K562 (cell line): ENCODE measurements at regions not wholly inside any gene's neighbourhood (a gene's known extent, or its start where the extent isn't known, plus 50 kb on each side); places are given as distances from the start of the nearest gene placed in this dataset.

ENCODE experiments used
- ATAC-seq: fragments of 200-7000 bp; cut with Tn5 transposase; 3 replicates; pipeline ENCODE4 v1.9.1; 2020; ENCODE audit warnings: moderate library complexity
- BruUV-seq: library from RNA; stranded (reverse); fragments of 400-500 nt; replicated peaks from 2 replicates; lab custom pipeline; 2021; lab: Mats Ljungman, UMichigan
- CTCF ChIA-PET: fragments of 300-600 bp; formaldehyde crosslinking; extraction: SDS; loops from one replicate; lab custom pipeline; 2021; ENCODE audit warnings: low intra/inter-chr PET ratio; lab: Yijun Ruan, JAX
- POLR2A ChIA-PET: fragments of 300-600, 350-650 bp; sonication (Branson Sonifier 250); formaldehyde crosslinking; extraction: SDS; loops from one replicate; lab custom pipeline; 2021; ENCODE audit warnings: antibody characterized with exemption, inconsistent platforms; lab: Yijun Ruan, JAX
- DNase-seq, 4 experiments: peaks; one replicate each; pipeline versions ENCODE4 v3.0.0 to v3.0.0-alpha.2; 2011 to 2018; ENCODE audit warnings: low spot score in 3 of 4, mixed read lengths in 3 of 4; ENCODE audit errors: extremely low read depth in 1 of 4
- FAIRE-seq: peaks from 2 replicates; lab custom pipeline; 2011; peaks lifted over from hg19 to GRCh38; lab: Jason Lieb, UNC
- H2AFZ ChIP-seq: 2 replicates; pipeline ENCODE4 v1.6.0; 2011; ENCODE audit warnings: low read depth, low read length, control low read depth, inconsistent platforms
- H3K27ac ChIP-seq: fragments of 200-600 bp; 3 replicates; pipeline ENCODE4 v1.8.0; 2011; ENCODE audit warnings: low read depth, mild to moderate bottlenecking, control low read depth, inconsistent platforms, low read length, moderate library complexity, mixed read lengths; ENCODE audit errors: extremely low read depth
- H3K27me3 ChIP-seq, 2 experiments: fragments of 300-600 bp in 1 of 2; 2 replicates in 1 of 2; 3 replicates in 1 of 2; pipeline versions ENCODE4 v1.6.0 to v1.8.0; 2011; ENCODE audit warnings: inconsistent platforms in 2 of 2, low read length in 2 of 2, mild to moderate bottlenecking in 1 of 2, mixed read lengths in 1 of 2, moderate library complexity in 1 of 2; ENCODE audit not compliant: control insufficient read depth in 2 of 2, insufficient read depth in 2 of 2
- H3K36me3 ChIP-seq: fragments of 300-600 bp; 3 replicates; pipeline ENCODE4 v1.8.0; 2011; ENCODE audit warnings: mild to moderate bottlenecking, low read length, inconsistent platforms; ENCODE audit not compliant: control insufficient read depth, insufficient read depth
- H3K4me1 ChIP-seq, 2 experiments: fragments of 200-600 bp in 1 of 2; replicated peaks in 1 of 2; 2 replicates in 1 of 2; 3 replicates in 1 of 2; pipeline versions ENCODE4 v1.5.1 to v1.8.0; 2011; ENCODE audit warnings: inconsistent platforms in 2 of 2, low read length in 2 of 2, mild to moderate bottlenecking in 1 of 2, mixed read lengths in 1 of 2, moderate library complexity in 1 of 2; ENCODE audit not compliant: control insufficient read depth in 2 of 2, insufficient read depth in 2 of 2
- H3K4me2 ChIP-seq: 2 replicates; pipeline ENCODE4 v1.6.1; 2011; ENCODE audit warnings: low read length, control low read depth, inconsistent platforms, mixed read lengths; ENCODE audit not compliant: insufficient read depth
- H3K4me3 ChIP-seq: fragments of 200-600 bp; sonication (generic), shearing (Covaris generic); 2 replicates; pipeline ENCODE4 v1.5.1; 2016; ENCODE audit warnings: control low read depth, inconsistent platforms
- H3K79me2 ChIP-seq: fragments of 200-600 bp; 3 replicates; pipeline ENCODE4 v1.8.0; 2011; ENCODE audit warnings: low read length, inconsistent platforms; ENCODE audit not compliant: control insufficient read depth, insufficient read depth
- H3K9ac ChIP-seq, 2 experiments: 2 replicates each; pipeline versions ENCODE4 v1.6.0 to v1.6.1; 2011; ENCODE audit warnings: low read depth in 2 of 2, low read length in 2 of 2, control low read depth in 1 of 2, inconsistent platforms in 1 of 2, mild to moderate bottlenecking in 1 of 2, mixed read lengths in 1 of 2; ENCODE audit not compliant: insufficient read depth in 1 of 2
- H3K9me1 ChIP-seq: one replicate; pipeline ENCODE4 v1.6.0; 2011; ENCODE audit warnings: inconsistent platforms, mild to moderate bottlenecking, low read length, moderate library complexity; ENCODE audit not compliant: control insufficient read depth, insufficient read depth
- H3K9me3 ChIP-seq: replicated peaks from 2 replicates; pipeline ENCODE4 v1.5.1; 2011; ENCODE audit warnings: low read depth, low read length, inconsistent platforms; ENCODE audit not compliant: control insufficient read depth, insufficient read depth
- H4K20me1 ChIP-seq: replicated peaks from 2 replicates; pipeline ENCODE4 v1.6.1; 2011; ENCODE audit warnings: low read length, inconsistent platforms, mixed read lengths; ENCODE audit not compliant: control insufficient read depth, insufficient read depth
- BRF1 ChIP-seq: IDR thresholded peaks from 3 replicates; pipeline ENCODE4 v1.6.1; 2011; ENCODE audit warnings: borderline replicate concordance, mild to moderate bottlenecking; ENCODE audit not compliant: insufficient read length; ENCODE audit errors: extremely low read depth
- EP300 ChIP-seq: IDR thresholded peaks from 2 replicates; pipeline ENCODE4 v1.6.1; 2012; ENCODE audit warnings: low read length, improper control_type of control experiment
- FOSL1 ChIP-seq: fragments of 200-800 bp; sonication (Bioruptor generic); conservative IDR thresholded peaks from 2 replicates; pipeline ENCODE4 v1.6.1; 2016; ENCODE audit warnings: missing genetic modification characterization, missing compliant biosample characterization
- FOXA1 ChIP-seq: fragments of 450-650 bp; IDR thresholded peaks from 2 replicates; pipeline ENCODE4 v1.6.1; 2016; ENCODE audit warnings: mild to moderate bottlenecking, borderline replicate concordance
- HDAC2 ChIP-seq: fragments of 450-650 bp; IDR thresholded peaks from 2 replicates; pipeline ENCODE4 v1.6.1; 2016; ENCODE audit warnings: mild to moderate bottlenecking
- HNRNPL ChIP-seq: fragments of 200-400 bp; formaldehyde crosslinking; IDR thresholded peaks from 2 replicates; pipeline ENCODE4 v1.6.1; 2017; ENCODE audit warnings: low read depth, mild to moderate bottlenecking, low read length
- JUND ChIP-seq, 2 experiments: IDR thresholded peaks; 2 replicates in 1 of 2; 3 replicates in 1 of 2; pipeline ENCODE4 v1.6.1; 2011; ENCODE audit warnings: borderline replicate concordance in 2 of 2, low read depth in 2 of 2, low read length in 2 of 2, improper control_type of control experiment in 1 of 2, missing biosample characterization in 1 of 2, missing genetic modification characterization in 1 of 2, missing genetic modification reagents in 1 of 2
- KDM5B ChIP-seq: fragments of 200-600 bp; sonication (generic); IDR thresholded peaks from 2 replicates; pipeline ENCODE4 v1.6.1; 2012; ENCODE audit warnings: low read depth, mild to moderate bottlenecking, moderate library complexity, low read length, control low read depth, inconsistent platforms; ENCODE audit not compliant: insufficient replicate concordance
- TSC22D4 ChIP-seq: fragments of 450-650 bp; IDR thresholded peaks from 2 replicates; pipeline ENCODE4 v1.6.1; 2016; ENCODE audit warnings: missing genetic modification characterization, missing biosample characterization, control low read depth
- YY1 ChIP-seq, 3 experiments: IDR thresholded peaks; 2 replicates each; pipeline ENCODE4 v1.6.1; 2011; ENCODE audit warnings: low read length in 2 of 3, mild to moderate bottlenecking in 2 of 3, moderate library complexity in 2 of 3, borderline replicate concordance in 1 of 3, control low read depth in 1 of 3, low read depth in 1 of 3; ENCODE audit not compliant: insufficient read depth in 3 of 3, insufficient replicate concordance in 2 of 3, control insufficient read depth in 1 of 3, insufficient read length in 1 of 3; ENCODE audit errors: extremely low read depth in 1 of 3
- ZNF586 ChIP-seq: fragments of 450-650 bp; formaldehyde crosslinking; conservative IDR thresholded peaks from 2 replicates; pipeline ENCODE4 v1.4.0; 2020; ENCODE audit warnings: mild to moderate bottlenecking, moderate library complexity
- WGBS: fragments of 100-300 bp; shearing (Covaris generic); methylation state at CpG from one replicate; pipeline ENCODE4 v1.1.6; 2016; ENCODE audit warnings: low coverage, mixed read lengths; ENCODE audit not compliant: insufficient coverage; ENCODE audit errors: missing lambda C conversion rate; 5-methylcytosine and 5-hydroxymethylcytosine counted together
- in situ Hi-C: fragments of 300-500 bp; cut with MboI; formaldehyde crosslinking; loops from 4 replicates; pipeline ENCODE4 v1.15.0; 2018; ENCODE audit warnings: inconsistent platforms, mixed read lengths
- intact Hi-C: fragments of 100-400 bp; cut with micrococcal nuclease; formaldehyde crosslinking; loops from 2 replicates; pipeline ENCODE4 v1.14.2; 2022
- TF ChIP-seq, protein P1 (sequence below), 2 experiments: IDR thresholded peaks; 2 replicates each; pipeline ENCODE4 v1.6.1; 2012; ENCODE audit warnings: improper control_type of control experiment in 2 of 2, low read depth in 2 of 2, low read length in 2 of 2, borderline replicate concordance in 1 of 2

DNA sequence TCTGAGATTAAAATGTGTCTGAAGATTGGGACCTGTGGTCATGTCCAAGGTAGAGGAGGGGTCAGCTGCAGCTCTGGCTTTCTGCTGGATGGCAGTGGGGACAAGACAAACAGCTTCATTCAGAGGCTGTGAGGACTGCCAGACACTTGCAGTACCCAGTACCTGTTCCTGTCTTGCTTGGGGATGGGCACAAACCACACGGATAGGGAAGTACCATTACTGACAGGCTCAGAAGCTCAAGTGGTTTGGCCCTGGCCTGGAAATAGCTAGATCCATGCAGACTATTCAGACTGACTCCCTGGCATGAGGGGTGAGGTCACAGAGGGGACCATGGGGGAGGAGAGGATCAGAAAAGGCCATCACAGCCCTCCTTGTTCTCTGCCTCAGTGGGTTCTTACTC is 56.0 kb upstream of the COMTD1 start:
- Histone ChIP-seq H3K9me3 (no peaks in the 10 kb centered on the region), H3K4me1 (peaks cover 11 to 21% of the 10 kb centered on the region in 2 experiments), H3K27ac (no peak overlapping the region), H3K9ac (no peak overlapping the region), H3K4me3 (no peak overlapping the region), H3K79me2 (no peaks in the 10 kb centered on the region), H3K27me3 (peaks cover 14 to 52% of the 10 kb centered on the region in 2 experiments), H4K20me1 (no peaks in the 10 kb centered on the region), H3K4me2 (no peak overlapping the region), H3K36me3 (no peaks in the 10 kb centered on the region), H3K9me1 (no peaks in the 10 kb centered on the region), H2AFZ (no peak overlapping the region)
- DNase-seq, result no peak
- 0% methylated on average over 1 of the region's 1 CpG for WGBS
- TF ChIP-seq HDAC2 (no peak), JUND (IDR thresholded peaks at IDR 0.05; ENCODE audit: borderline replicate concordance, low read depth, low read length) (no peak), JUND (tag; IDR thresholded peaks at IDR 0.05; ENCODE audit: borderline replicate concordance, low read depth, low read length) (no peak), KDM5B (no peak), FOXA1 (no peak), HNRNPL (no peak), YY1 (IDR thresholded peaks at IDR 0.05; ENCODE audit: borderline replicate concordance in 1 of 3, control insufficient read depth in 1 of 3, extremely low read depth in 1 of 3, insufficient read depth in 3 of 3, insufficient read length in 1 of 3, insufficient replicate concordance in 2 of 3, low read depth in 1 of 3, low read length in 2 of 3) (no peak), ZNF586 (no peak), BRF1 (no peak), EP300 (no peak), TSC22D4 (tag) (no peak), FOSL1 (no peak)
- TF ChIP-seq, protein P1, sequence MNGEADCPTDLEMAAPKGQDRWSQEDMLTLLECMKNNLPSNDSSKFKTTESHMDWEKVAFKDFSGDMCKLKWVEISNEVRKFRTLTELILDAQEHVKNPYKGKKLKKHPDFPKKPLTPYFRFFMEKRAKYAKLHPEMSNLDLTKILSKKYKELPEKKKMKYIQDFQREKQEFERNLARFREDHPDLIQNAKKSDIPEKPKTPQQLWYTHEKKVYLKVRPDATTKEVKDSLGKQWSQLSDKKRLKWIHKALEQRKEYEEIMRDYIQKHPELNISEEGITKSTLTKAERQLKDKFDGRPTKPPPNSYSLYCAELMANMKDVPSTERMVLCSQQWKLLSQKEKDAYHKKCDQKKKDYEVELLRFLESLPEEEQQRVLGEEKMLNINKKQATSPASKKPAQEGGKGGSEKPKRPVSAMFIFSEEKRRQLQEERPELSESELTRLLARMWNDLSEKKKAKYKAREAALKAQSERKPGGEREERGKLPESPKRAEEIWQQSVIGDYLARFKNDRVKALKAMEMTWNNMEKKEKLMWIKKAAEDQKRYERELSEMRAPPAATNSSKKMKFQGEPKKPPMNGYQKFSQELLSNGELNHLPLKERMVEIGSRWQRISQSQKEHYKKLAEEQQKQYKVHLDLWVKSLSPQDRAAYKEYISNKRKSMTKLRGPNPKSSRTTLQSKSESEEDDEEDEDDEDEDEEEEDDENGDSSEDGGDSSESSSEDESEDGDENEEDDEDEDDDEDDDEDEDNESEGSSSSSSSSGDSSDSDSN (IDR thresholded peaks at IDR 0.05; ENCODE audit: borderline replicate concordance in 1 of 2, low read depth in 2 of 2, low read length in 2 of 2), result no peak
- BruUV-seq, result no TSS peak
- no peak for FAIRE-seq
- ChIA-PET CTCF (no interaction called here), POLR2A (interaction anchor here (1.0 kb wide), 1 partner anchor 199 kb away, joined by 3 read pairs; no protein-coding TSS in a partner anchor)
- in situ Hi-C loops, result no loop called here
- no peak for ATAC-seq
- intact Hi-C loops, result no loop called here
